ENCODE measurements at regions not wholly inside any gene's neighbourhood (a gene's known extent, or its start where the extent isn't known, plus 50 kb on each side); places are given as distances from the start of the nearest gene placed in this dataset.

DNA sequence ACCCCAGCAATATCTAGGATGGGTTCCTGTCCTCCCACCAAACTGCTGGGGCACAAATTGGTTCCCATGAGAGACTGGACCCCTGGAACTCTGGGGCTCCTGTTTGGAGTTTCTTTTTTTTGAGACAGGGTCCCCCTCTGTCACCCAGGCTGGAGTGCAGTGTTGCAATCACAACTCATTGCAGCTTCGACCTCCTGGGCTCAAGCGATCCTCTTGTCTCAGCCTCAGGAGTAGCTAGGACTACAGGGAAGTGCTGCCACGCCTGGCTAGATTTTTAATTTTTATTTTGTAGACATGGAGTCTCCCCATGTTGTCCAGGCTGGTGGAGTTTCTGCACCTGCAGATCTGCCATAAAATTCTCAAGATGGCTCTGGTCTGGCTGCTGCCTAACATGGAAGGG is 56.3 kb upstream of the BRD7 start:
- Mint-ChIP-seq H3K4me1 (ENCODE audit: low read depth) (no peaks in the 10 kb centered on the region), H3K27me3 (ENCODE audit: low read depth) (peaks cover 2% of the 10 kb centered on the region), H3K27ac (no peak overlapping the region), H3K4me3 (no peak overlapping the region), H3K9me3 (ENCODE audit: insufficient read depth) (peaks cover 6% of the 10 kb centered on the region), H3K36me3 (ENCODE audit: low read depth) (no peaks in the 10 kb centered on the region)
- DNase-seq, result no peak
- POLR2A ChIA-PET, result no interaction called here
- CTCF ChIA-PET, result no interaction called here
- ATAC-seq, result no peak

DNA sequence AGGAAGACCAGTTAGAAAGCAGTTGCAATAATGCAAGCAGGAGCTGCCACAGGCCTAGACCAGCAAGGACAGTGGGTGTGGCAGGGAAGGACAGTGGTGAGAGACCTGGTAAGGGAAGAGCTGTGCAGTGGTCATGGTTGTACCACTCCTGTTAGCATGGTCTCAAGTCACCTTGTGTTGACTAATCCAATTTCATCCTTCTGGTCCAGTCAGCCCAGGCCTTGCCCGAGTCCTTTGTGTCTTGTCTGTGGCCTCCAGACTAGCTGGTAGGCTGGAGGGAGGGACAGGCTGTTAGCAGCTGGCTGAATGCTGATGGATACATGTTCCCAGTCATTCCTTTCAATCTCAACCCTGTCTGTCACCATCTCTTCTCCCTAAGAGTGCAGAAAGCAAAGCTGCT is 54.1 kb upstream of the BRD7 start:
- H3K27ac Mint-ChIP-seq, result no peak overlapping the region
- no peaks in the 10 kb centered on the region for H3K36me3 Mint-ChIP-seq (ENCODE audit: low read depth)
- no peak overlapping the region for H3K4me3 Mint-ChIP-seq
- peaks cover 23% of the 10 kb centered on the region for H3K9me3 Mint-ChIP-seq (ENCODE audit: insufficient read depth)
- POLR2A ChIA-PET, result no interaction called here
- CTCF ChIA-PET, result no interaction called here
- no peaks in the 10 kb centered on the region for H3K4me1 Mint-ChIP-seq (ENCODE audit: low read depth)
- ATAC-seq (no peak), DNase-seq (no peak)
- H3K27me3 Mint-ChIP-seq (ENCODE audit: low read depth), result peaks cover 4% of the 10 kb centered on the region

DNA sequence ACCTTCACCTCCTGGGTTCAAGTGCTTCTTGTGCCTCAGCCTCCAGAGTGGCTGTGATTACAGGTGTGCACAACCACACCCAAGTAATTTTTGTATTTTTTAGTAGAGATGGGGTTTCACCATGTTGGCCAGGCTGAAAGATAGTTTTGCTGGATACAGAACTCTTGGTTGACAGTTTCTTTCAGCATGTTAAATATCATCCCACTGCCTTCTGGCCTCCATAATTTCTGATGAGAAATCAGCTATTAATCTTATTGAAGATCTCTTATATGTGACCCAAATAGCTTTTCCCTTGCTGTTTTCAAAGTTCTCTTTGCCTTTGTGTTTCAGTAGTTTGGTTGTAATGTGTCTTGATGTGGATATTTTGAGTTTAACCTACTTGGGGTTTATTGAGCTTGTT is 50.3 kb upstream of the BRD7 start:
- H3K9me3 Mint-ChIP-seq (ENCODE audit: insufficient read depth), result peaks cover 58% of the 10 kb centered on the region
- peaks cover 8% of the 10 kb centered on the region for H3K27me3 Mint-ChIP-seq (ENCODE audit: low read depth)
- no peaks in the 10 kb centered on the region for H3K4me1 Mint-ChIP-seq (ENCODE audit: low read depth)
- ATAC-seq (no peak), DNase-seq (no peak)
- POLR2A ChIA-PET, result no interaction called here
- no peaks in the 10 kb centered on the region for H3K36me3 Mint-ChIP-seq (ENCODE audit: low read depth)
- H3K27ac Mint-ChIP-seq, result no peak overlapping the region
- H3K4me3 Mint-ChIP-seq, result no peak overlapping the region
- CTCF ChIA-PET, result interaction anchor here (1.5 kb wide), 1 partner anchor 246 kb away, joined by 3 read pairs; no protein-coding TSS in a partner anchor
